Right atrium auricular region (tissue), 2 donors: ENCODE measurements at regions not wholly inside any gene's neighbourhood (a gene's known extent, or its start where the extent isn't known, plus 50 kb on each side); places are given as distances from the start of the nearest gene placed in this dataset.

Experiments
- DNase-seq: peaks from one replicate; pipeline ENCODE4 v3.0.0-alpha.2; 2019; ENCODE audit warnings: low spot score
- H3K27ac ChIP-seq, 2 donors: fragments of 200-600 bp; sonication (generic); 1 replicate in 1 of 2; 2 replicates in 1 of 2; pipeline ENCODE4 v1.5.1; 2016 to 2019
- H3K27me3 ChIP-seq, 2 donors: fragments of 200-600 bp; sonication (generic); one replicate each; pipeline versions ENCODE4 v1.5.1 to v1.6.0; 2017 to 2019
- H3K36me3 ChIP-seq: fragments of 200-600 bp; sonication (generic); one replicate; pipeline ENCODE4 v1.5.1; 2016
- H3K4me1 ChIP-seq, 2 donors: fragments of 200-600 bp; sonication (generic); one replicate each; pipeline versions ENCODE4 v1.5.1 to v1.6.0; 2017 to 2019
- H3K4me3 ChIP-seq, 2 donors: fragments of 200-600 bp; sonication (generic); 1 replicate in 1 of 2; 2 replicates in 1 of 2; pipeline ENCODE4 v1.5.1; 2017 to 2019; ENCODE audit warnings: mild to moderate bottlenecking in 1 of 2, moderate library complexity in 1 of 2
- H3K9me3 ChIP-seq, 2 donors: fragments of 200-600 bp; sonication (generic); one replicate each; pipeline ENCODE4 v1.5.1; 2019
- CTCF ChIP-seq, 2 donors: fragments of 200-600 bp; sonication (generic); IDR thresholded peaks; one replicate each; pipeline ENCODE4 v1.5.1; 2019; ENCODE audit warnings: antibody characterized with exemption in 2 of 2

- Histone ChIP-seq H3K27me3 (no peaks in the 10 kb centered on the region), H3K36me3 (no peaks in the 10 kb centered on the region), H3K9me3 (peaks cover 0 to 9% of the 10 kb centered on the region in 2 donors), H3K4me1 (no peaks in the 10 kb centered on the region), H3K4me3 (no peak overlapping the region), H3K27ac (no peak overlapping the region)
- no peak for DNase-seq
- TF ChIP-seq CTCF (IDR thresholded peaks at IDR 0.05) = no peak
Measured at GRCh38 chr4:18444206-18444605, 422.7 kb upstream of the LCORL start.

DNA sequence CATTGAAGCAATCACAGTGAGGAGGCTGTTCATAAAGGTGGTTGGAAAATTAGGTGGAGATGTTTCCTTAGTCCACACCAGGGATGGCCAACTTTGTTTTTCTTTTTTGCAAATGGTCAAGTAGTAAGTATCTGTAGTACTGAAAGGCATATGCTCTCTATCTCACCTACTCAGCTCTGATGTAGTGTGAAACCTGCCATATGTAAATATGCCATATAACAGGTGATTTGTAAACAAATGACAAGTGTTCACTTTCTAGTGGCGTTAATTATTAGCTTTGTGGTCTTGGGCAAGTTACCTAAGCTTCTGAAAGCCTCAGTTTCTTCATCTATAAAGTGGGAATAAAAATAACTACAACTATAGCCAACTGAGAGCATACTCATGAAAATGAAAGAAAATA is 421.4 kb upstream of the LCORL start:
- H3K4me3 ChIP-seq = no peak overlapping the region
- DNase-seq = no peak
- no peak for TF ChIP-seq CTCF (IDR thresholded peaks at IDR 0.05)
- no peaks in the 10 kb centered on the region for H3K36me3 ChIP-seq
- no peaks in the 10 kb centered on the region for H3K27me3 ChIP-seq
- peaks cover 0 to 9% of the 10 kb centered on the region in 2 donors for H3K9me3 ChIP-seq
- H3K4me1 ChIP-seq = no peaks in the 10 kb centered on the region
- H3K27ac ChIP-seq = no peak overlapping the region

DNA sequence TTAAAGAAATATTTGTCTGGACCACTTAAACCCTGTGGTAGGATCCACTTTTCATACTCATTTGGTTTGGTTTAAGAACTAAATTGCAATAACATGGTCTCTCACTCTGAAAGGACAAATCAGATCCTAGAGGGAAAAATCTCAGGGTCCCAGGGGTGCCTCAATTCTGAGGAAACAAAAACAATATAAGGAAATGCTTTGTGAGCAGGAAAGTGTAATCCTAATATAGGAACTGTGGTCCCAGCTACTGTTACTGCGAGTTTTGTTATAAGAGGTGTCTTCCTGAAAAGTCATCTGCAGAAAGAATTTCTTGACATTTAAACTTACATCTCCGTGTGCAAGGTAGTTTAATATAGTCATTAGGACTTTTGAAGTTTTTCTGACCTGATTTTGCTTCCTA is 420.1 kb upstream of the LCORL start:
- Histone ChIP-seq H3K4me1 (no peaks in the 10 kb centered on the region), H3K27ac (no peak overlapping the region), H3K27me3 (no peaks in the 10 kb centered on the region), H3K36me3 (no peaks in the 10 kb centered on the region), H3K4me3 (no peak overlapping the region), H3K9me3 (peaks cover 0 to 9% of the 10 kb centered on the region in 2 donors)
- TF ChIP-seq CTCF (IDR thresholded peaks at IDR 0.05) = no peak
- DNase-seq = no peak

- no peak for DNase-seq
- TF ChIP-seq CTCF (IDR thresholded peaks at IDR 0.05) = no peak
- Histone ChIP-seq H3K27ac (no peak overlapping the region), H3K9me3 (peaks cover 0 to 9% of the 10 kb centered on the region in 2 donors), H3K36me3 (no peaks in the 10 kb centered on the region), H3K4me1 (no peaks in the 10 kb centered on the region), H3K4me3 (no peak overlapping the region), H3K27me3 (no peaks in the 10 kb centered on the region)
Measured at GRCh38 chr4:18441203-18441590, 419.6 kb upstream of the LCORL start.

GRCh38 chr4:18440527-18441202 is 419.1 kb upstream of the LCORL start:
- H3K27me3 ChIP-seq = no peaks in the 10 kb centered on the region
- H3K27ac ChIP-seq = no peak overlapping the region
- H3K9me3 ChIP-seq = peaks cover 0 to 9% of the 10 kb centered on the region in 2 donors
- H3K4me3 ChIP-seq = no peak overlapping the region
- H3K36me3 ChIP-seq = no peaks in the 10 kb centered on the region
- H3K4me1 ChIP-seq = no peaks in the 10 kb centered on the region
- DNase-seq = no peak
- no peak for TF ChIP-seq CTCF (IDR thresholded peaks at IDR 0.05)

GRCh38 chr4:18439311-18439710 is 417.8 kb upstream of the LCORL start:
- Histone ChIP-seq H3K4me1 (no peaks in the 10 kb centered on the region), H3K27ac (no peak overlapping the region), H3K27me3 (no peaks in the 10 kb centered on the region), H3K9me3 (no peaks in the 10 kb centered on the region), H3K36me3 (no peaks in the 10 kb centered on the region), H3K4me3 (no peak overlapping the region)
- TF ChIP-seq CTCF (IDR thresholded peaks at IDR 0.05) = no peak
- no peak for DNase-seq
